Panc1 (cell line): ENCODE measurements at regions not wholly inside any gene's neighbourhood (a gene's known extent, or its start where the extent isn't known, plus 50 kb on each side); places are given as distances from the start of the nearest gene placed in this dataset.

Experiments
- CTCF ChIP-seq: fragments of 450-650 bp; IDR thresholded peaks from 2 replicates; pipeline ENCODE4 v1.5.1; 2017; ENCODE audit warnings: mild to moderate bottlenecking
- POLR2AphosphoS5 ChIP-seq: IDR thresholded peaks from 2 replicates; pipeline ENCODE4 v1.6.1; 2012; ENCODE audit warnings: mild to moderate bottlenecking, low read depth, low read length, moderate library complexity
- REST ChIP-seq, 2 experiments: IDR thresholded peaks; 2 replicates each; pipeline ENCODE4 v1.6.1; 2011 to 2012; ENCODE audit warnings: low read depth in 2 of 2, control low read depth in 1 of 2, low read length in 1 of 2, mild to moderate bottlenecking in 1 of 2, moderate library complexity in 1 of 2; ENCODE audit not compliant: insufficient read depth in 1 of 2
- SIN3A ChIP-seq: IDR thresholded peaks from 2 replicates; pipeline ENCODE4 v1.6.1; 2012; ENCODE audit warnings: low read depth, mild to moderate bottlenecking, low read length, moderate library complexity, borderline replicate concordance; ENCODE audit not compliant: insufficient read depth
- TCF7L2 ChIP-seq: IDR thresholded peaks from 2 replicates; pipeline ENCODE4 v1.6.1; 2011; ENCODE audit warnings: mild to moderate bottlenecking, low read depth, low read length, inconsistent platforms

GRCh38 chr2:18092760-18093159 is 214.3 kb downstream of the KCNS3 start:
- no peak for TF ChIP-seq CTCF
- TF ChIP-seq POLR2AphosphoS5, result no peak
- TF ChIP-seq REST (IDR thresholded peaks at IDR 0.05; ENCODE audit: insufficient read depth in 1 of 2, low read depth in 2 of 2, low read length in 1 of 2), result no peak
- no peak for TF ChIP-seq SIN3A
- no peak for TF ChIP-seq TCF7L2
